ENCODE measurements at regions not wholly inside any gene's neighbourhood (a gene's known extent, or its start where the extent isn't known, plus 50 kb on each side); places are given as distances from the start of the nearest gene placed in this dataset.

DNA sequence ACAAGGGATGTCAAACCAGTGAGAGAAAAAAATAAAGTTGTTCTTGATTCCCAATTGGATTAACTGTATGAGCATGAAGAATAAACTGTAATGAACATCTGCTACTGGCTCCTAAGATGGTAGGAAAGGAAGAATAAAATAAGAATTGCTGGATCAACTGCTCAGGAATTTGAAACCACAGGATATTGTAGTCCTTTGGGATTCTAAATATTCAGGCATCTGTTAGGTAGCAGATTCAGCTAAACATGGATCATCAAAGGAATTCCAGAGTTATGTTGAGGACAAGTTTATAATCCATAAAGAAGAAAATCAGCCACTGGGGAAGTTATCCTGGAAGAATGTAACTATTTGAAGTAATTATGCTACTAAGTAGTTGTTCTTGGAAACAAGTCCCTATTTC lies 65.8 kb downstream of the ISL1 start:
- no peak for ATAC-seq
- no peaks in the 10 kb centered on the region for H3K9me3 ChIP-seq
- H3K27ac ChIP-seq, result no peak overlapping the region
- no peaks in the 10 kb centered on the region for H3K4me1 ChIP-seq
- intact Hi-C loops (cut with DNase I), result no loop called here
- DNase-seq, result no peak
- H3K36me3 ChIP-seq (replicated peaks in 1 of 2; ENCODE audit: insufficient read depth in 1 of 2, low read depth in 2 of 2), result no peaks in the 10 kb centered on the region
- H3K4me3 ChIP-seq, result no peak overlapping the region
- no peaks in the 10 kb centered on the region for H3K27me3 ChIP-seq
- TF ChIP-seq, protein P1, sequence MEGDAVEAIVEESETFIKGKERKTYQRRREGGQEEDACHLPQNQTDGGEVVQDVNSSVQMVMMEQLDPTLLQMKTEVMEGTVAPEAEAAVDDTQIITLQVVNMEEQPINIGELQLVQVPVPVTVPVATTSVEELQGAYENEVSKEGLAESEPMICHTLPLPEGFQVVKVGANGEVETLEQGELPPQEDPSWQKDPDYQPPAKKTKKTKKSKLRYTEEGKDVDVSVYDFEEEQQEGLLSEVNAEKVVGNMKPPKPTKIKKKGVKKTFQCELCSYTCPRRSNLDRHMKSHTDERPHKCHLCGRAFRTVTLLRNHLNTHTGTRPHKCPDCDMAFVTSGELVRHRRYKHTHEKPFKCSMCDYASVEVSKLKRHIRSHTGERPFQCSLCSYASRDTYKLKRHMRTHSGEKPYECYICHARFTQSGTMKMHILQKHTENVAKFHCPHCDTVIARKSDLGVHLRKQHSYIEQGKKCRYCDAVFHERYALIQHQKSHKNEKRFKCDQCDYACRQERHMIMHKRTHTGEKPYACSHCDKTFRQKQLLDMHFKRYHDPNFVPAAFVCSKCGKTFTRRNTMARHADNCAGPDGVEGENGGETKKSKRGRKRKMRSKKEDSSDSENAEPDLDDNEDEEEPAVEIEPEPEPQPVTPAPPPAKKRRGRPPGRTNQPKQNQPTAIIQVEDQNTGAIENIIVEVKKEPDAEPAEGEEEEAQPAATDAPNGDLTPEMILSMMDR (IDR thresholded peaks at IDR 0.05), result no peak
- TF ChIP-seq POLR2A (IDR thresholded peaks at IDR 0.05), result no peak

DNA sequence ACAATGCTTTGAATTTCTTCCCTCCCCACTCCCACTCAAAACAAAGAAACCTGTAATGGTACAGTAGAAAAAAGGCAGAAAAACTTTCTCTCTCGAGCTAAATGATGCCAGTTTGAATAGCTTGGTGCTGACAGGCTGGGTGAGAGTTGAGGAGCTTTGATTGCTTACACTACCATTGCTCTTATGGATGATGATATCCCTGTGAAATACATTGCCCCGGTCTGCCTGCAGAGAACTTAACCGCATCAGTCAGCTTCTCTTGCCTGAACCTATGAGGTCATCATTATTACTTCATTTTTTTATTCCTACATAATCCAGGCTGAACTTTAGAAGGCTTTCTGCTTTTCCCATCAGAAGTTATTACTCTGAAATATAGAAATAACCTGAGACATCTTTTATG lies 69.3 kb downstream of the ISL1 start:
- Histone ChIP-seq H3K4me1 (no peaks in the 10 kb centered on the region), H3K36me3 (replicated peaks in 1 of 2; ENCODE audit: insufficient read depth in 1 of 2, low read depth in 2 of 2) (no peaks in the 10 kb centered on the region), H3K27ac (no peak overlapping the region), H3K4me3 (no peak overlapping the region), H3K9me3 (no peaks in the 10 kb centered on the region), H3K27me3 (no peaks in the 10 kb centered on the region)
- DNase-seq (no peak), ATAC-seq (no peak)
- TF ChIP-seq, protein P1 (IDR thresholded peaks at IDR 0.05), result no peak
- TF ChIP-seq POLR2A (IDR thresholded peaks at IDR 0.05), result no peak
- intact Hi-C loops (cut with DNase I), result no loop called here
- 71% methylated on average over 3 of the region's 3 CpGs for WGBS, 2 donors

DNA sequence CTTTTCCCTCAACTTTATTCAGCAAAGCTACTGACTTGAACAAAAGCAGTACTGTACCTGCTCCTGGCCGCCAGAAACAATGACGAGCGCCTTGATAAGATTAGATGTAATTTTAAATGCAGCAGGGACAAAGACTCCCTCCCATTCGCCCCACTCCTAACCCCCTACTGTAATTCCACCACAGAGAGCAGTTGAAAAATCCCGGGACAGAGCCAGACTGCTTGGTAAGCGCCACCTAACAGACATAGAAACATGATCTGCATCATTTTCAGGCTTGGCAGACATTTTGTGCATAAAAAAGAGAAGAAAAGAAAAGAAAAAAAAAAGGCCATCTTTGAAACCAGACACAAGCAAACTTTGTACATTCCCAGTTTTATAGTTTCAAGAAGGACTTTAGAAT lies 81.9 kb downstream of the ISL1 start:
- no peaks in the 10 kb centered on the region for H3K9me3 ChIP-seq
- H3K4me1 ChIP-seq, result no peaks in the 10 kb centered on the region
- ATAC-seq (peak; percentile 68), DNase-seq (peak in 2 of 4 donors; percentile 5 to 8)
- 12 to 15% methylated on average over 6 of the region's 6 CpGs for WGBS, 2 donors
- H3K36me3 ChIP-seq (replicated peaks in 1 of 2; ENCODE audit: insufficient read depth in 1 of 2, low read depth in 2 of 2), result no peaks in the 10 kb centered on the region
- peak overlapping the region in 1 of 4 donors; percentile 13 for H3K27ac ChIP-seq
- TF ChIP-seq, protein P1 (IDR thresholded peaks at IDR 0.05), result no peak
- TF ChIP-seq POLR2A (IDR thresholded peaks at IDR 0.05), result no peak
- intact Hi-C loops (cut with DNase I), result no loop called here
- no peaks in the 10 kb centered on the region for H3K27me3 ChIP-seq
- H3K4me3 ChIP-seq, result no peak overlapping the region

DNA sequence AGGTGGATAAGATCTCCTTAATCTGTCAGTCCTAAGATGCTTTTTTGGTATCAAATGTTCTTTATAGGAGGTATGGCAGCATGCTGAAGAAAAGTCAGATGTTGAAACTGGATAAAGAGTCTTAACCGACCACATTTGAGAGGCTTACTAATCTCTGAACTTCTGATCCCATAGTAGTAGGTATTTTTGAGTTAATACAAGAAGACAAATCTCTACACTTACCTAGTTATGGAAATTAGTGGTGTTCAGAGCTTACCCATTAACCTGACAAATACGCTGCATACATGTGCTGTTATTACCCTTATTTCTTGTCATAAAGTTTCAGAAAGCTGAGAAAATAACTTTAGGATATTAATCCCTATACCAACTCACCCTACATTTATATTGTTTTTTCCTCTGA lies 83.0 kb downstream of the ISL1 start:
- WGBS, 2 donors, result 60 to 76% methylated on average over 2 of the region's 2 CpGs
- Histone ChIP-seq H3K9me3 (no peaks in the 10 kb centered on the region), H3K27me3 (no peaks in the 10 kb centered on the region), H3K4me3 (no peak overlapping the region), H3K4me1 (no peaks in the 10 kb centered on the region), H3K27ac (no peak overlapping the region), H3K36me3 (replicated peaks in 1 of 2; ENCODE audit: insufficient read depth in 1 of 2, low read depth in 2 of 2) (no peaks in the 10 kb centered on the region)
- DNase-seq, result no peak
- no peak for TF ChIP-seq POLR2A (IDR thresholded peaks at IDR 0.05)
- TF ChIP-seq, protein P1 (IDR thresholded peaks at IDR 0.05), result no peak
- no peak for ATAC-seq
- intact Hi-C loops (cut with DNase I), result no loop called here

DNA sequence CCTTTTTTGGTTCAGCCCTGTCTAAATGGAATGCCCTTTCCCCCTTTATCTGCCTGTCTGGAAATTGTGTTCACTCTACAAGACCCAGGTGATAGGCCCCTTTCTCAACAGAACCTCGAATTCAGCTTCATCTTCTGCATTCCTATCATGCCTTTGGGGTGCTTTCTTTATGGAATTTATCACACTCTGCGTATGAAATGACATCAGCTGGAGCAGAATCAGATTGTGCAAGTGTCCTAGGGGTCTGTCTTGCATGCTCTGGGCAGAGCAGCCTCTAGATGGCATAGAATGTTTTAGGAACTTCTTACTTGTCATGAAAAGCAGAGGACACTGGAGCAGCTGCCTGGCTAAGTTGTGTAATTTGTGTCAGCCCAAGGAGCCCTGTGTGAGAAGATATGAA lies 84.9 kb downstream of the ISL1 start:
- 10 to 18% methylated on average over 2 of the region's 2 CpGs for WGBS, 2 donors
- TF ChIP-seq POLR2A (IDR thresholded peaks at IDR 0.05), result no peak
- TF ChIP-seq, protein P1 (IDR thresholded peaks at IDR 0.05), result no peak
- no peak overlapping the region for H3K27ac ChIP-seq
- DNase-seq (no peak), ATAC-seq (no peak)
- no peaks in the 10 kb centered on the region for H3K9me3 ChIP-seq
- no peaks in the 10 kb centered on the region for H3K4me1 ChIP-seq
- intact Hi-C loops (cut with DNase I), result no loop called here
- H3K36me3 ChIP-seq (replicated peaks in 1 of 2; ENCODE audit: insufficient read depth in 1 of 2, low read depth in 2 of 2), result no peaks in the 10 kb centered on the region
- no peaks in the 10 kb centered on the region for H3K27me3 ChIP-seq
- no peak overlapping the region for H3K4me3 ChIP-seq

Measured in body of pancreas (tissue), 4 donors.